Amygdala (tissue), 56 donors: ENCODE measurements at regions not wholly inside any gene's neighbourhood (a gene's known extent, or its start where the extent isn't known, plus 50 kb on each side); places are given as distances from the start of the nearest gene placed in this dataset.

Experiments
- DNase-seq, 56 donors: peaks; one replicate each; lab custom pipeline; 2025; lab: John Stamatoyannopoulos, UW

DNA sequence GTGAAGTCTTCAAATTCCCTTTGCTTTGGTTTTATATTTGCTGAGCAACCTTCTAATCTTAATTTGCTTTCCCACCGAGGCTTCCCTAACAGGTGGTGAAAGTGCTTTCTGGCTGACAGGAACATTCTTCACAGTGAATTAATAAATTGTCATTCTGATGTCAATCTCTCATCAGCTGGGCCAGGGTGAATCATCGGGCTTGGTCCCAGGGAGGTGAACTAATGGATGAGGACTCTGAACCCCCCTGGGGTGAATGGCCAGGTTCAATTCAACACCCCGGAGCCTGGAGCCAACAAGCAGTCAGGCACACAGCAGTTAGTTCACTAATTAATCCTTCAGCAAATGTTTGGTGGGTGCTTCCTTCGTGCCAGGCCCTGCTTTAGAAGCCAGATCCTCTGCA, 155.4 kb upstream of the PDGFD start:
- no peak for DNase-seq

DNA sequence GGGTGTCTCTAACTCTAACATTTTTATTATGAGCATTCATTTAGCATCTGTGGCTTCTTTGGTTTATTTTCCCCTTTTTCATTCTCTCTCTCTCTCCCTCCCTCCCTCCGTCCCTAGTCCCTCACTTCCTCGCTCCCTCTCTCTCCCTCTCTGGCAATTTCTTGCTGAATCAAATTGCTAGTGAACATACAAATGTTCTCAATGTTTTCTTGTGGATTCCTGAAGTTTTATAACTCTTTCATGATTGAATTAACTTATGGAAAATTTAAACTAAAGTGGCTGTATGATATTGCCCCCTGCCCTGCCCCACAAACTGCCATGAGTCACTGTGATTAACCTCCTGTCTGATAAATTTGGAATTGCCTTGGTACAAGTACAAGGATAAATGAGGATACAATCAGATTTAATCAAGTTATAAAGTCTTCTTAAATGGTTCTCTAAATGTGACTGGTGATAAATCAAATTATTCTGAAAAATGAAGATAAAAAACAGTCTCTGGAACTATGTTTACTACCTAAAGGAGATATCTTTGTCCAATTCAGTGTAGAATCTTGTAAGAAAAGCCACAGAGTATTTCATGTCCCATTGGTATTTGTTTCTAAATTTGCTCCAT, 143.0 kb upstream of the PDGFD start:
- no peak for DNase-seq

DNA sequence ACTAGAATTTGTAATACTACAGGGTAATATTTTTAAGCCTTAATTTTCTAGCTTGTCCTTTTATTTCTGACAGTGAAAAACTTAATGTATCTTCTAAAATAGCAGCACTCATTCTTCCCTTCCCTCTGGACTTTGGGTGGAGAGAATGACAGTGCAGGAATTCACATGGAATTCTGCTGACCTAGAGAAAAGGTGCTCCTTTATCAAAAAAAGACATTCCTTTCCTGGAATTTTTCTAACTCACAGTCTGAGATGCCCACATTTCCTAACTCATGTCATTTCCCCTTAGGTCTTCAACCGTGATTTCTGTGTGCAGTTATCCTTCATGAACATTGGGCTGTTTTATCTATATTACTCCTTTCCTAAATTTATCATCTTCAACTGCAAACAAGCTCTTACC, 137.8 kb upstream of the PDGFD start:
- no peak for DNase-seq

DNA sequence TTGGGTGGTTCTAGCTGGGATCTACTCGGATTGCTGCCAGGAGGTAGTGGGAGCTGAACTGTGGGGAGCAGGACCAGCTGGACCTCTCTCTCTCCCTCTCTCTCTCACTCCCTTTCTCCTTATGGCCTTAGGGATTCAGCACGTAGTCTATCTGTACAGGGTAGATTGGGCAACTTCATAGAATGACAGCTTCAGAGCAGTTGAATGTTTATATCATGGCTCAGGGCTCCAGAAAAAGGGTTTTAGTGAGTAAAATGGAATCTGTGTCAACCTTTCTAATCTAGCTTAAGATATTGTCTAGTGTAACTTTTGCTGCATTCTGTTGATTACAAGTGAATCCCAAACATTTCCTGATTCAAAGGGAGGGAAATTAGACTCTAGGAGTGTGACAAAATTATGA, 127.7 kb upstream of the PDGFD start:
- DNase-seq, result no peak

DNA sequence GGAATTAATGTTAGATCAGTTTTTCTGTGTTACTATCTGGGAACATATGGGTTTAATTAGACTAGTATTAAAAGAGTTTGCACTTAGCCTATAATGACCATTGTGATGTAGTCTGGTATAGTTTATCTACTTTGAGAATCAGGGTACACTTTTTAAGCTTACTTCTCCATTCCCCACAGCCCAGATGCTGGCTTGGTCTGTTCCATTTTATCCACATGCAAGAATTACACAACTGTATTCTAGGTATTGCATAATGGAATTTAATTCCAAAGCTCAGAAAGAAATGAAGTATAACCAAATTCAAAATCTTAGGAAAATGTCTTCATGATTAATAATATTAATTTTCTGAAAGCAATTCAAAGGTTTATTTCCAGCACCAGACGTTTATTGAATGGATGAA, 122.2 kb upstream of the PDGFD start:
- no peak for DNase-seq

DNA sequence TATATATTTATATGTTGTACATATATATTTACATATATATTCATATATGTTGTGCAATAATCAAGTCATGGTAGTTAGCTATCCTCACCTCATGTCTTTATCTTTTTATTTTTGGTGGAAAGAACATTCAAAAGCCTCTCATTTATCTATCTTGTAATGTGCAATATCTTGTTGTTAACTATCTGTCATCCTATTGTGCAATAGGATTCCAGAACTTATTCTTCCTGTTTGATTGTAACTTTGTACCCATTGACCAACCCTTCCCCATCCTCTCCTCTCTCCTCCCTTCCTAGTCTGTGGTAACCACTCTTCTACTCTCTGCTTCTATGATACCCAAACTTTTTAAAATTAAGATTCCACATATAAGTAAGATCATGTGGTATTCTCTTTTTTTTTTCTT, 115.6 kb upstream of the PDGFD start:
- no peak for DNase-seq

DNA sequence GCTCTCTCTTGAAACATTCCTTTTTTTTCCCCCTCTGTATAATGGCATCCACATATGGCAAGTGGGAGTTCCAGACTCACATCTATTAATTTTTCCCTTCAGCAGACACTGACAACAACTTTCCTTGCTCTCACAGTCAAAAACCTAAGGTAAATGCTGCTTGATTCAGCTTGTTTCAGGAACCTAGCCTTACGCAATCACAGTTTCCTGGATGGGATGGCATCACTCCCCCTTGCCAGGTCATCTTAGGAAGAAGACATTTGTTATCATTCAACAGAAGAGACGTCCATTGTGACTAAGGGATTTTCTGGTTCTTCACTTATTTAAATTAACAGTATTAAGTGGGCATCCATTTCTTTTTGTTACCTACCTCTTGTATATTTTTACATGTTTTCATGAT, 112.0 kb upstream of the PDGFD start:
- DNase-seq, result no peak

DNA sequence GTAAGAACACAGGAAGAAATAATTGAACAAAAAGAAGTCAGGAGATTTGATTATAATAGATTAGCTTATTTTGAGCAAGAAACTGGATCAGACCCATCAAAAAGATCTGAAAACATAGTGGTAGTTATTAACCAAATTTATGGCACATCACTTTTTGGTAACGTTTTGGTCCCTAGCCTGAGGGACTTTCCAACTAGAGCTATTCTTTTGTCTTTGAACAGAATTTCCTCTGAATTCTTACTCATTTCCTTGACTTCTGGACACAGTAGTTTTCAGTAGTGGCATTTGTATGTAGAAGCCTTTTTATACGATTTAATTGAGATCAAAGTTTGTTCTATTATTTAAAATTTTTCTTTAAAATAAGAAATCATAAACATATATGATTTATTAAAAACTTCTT, 96.5 kb upstream of the PDGFD start:
- no peak for DNase-seq

DNA sequence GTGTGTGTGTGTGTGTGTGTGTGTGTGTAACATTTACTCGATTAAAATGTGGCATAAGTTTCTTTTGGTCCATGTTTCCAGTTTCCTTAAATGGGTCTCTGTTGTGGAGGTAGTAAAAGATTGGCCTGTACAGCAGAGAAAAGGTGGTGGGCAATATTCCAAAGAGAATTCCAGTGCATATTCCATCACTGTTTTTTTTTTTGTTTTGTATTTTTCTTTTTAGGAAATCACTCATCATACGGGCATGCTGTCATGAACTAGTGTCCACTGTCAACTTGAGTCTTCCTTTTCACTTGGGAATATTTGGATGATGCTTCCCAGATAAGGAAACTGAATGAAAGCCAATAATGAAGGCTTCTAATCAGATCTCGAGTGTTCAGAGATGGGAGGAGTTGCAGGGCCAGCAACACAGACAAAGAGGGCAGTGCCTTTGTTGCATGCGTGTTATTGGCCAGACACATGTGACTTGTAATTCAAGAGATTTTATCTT, 95.2 kb upstream of the PDGFD start:
- DNase-seq, result no peak

DNA sequence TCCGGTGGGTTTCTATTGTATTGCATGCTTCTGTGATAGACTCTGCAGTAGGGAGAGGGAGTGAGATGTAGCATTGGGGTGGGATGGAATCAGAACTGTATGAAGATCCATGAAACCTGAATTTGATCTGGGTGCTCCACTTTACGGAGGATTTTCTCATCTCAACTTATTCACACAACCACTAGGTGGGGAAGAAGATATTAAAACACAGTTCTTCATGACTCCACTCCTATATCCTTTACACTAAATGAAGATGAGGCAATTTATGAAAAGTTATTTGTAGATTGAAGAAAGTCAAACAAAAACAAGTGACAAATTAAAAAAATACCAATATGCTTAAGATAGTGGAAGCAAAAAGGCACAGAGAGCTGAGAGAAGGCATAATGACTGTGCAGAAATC, 92.6 kb upstream of the PDGFD start:
- no peak for DNase-seq

DNA sequence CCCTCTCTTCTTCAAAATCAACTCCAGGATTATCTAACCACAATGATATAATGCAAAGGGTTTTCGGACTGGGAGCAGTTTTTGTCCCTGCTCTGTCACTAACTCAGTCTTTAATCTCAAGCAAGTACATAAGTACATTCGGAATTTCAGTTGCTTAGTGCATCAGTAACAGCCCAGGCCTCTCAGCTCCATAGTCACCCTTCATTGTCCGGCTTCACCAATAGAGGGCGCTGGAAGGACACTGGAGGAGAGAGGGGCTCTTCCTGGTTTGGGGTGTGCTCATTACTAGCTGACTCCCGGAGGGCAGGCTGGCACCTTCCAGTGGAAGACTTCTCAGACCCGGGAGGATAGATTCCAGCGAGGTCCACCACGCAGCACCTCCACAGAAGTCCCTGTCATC, 90.4 kb upstream of the PDGFD start:
- peak in 1 of 56 donors; percentile 1 for DNase-seq

DNA sequence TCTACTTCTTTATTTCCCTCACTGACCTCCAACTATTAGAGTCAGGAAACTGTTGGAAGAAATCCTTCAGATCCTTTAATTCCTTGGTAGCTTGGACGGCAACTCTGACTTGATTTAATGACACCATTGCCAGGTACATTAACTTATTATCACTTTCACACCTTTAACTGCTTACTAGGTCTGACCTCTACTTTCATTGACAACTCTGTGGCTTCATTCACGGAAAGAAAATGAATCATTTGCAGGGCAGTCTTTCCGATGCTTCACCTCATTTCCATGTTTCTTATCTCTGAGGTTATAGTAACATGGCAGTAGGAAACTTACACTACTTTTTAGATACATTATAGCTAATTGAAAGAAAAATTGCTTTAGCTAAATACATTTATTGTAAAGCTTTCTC, 82.6 kb upstream of the PDGFD start:
- DNase-seq, result no peak

DNA sequence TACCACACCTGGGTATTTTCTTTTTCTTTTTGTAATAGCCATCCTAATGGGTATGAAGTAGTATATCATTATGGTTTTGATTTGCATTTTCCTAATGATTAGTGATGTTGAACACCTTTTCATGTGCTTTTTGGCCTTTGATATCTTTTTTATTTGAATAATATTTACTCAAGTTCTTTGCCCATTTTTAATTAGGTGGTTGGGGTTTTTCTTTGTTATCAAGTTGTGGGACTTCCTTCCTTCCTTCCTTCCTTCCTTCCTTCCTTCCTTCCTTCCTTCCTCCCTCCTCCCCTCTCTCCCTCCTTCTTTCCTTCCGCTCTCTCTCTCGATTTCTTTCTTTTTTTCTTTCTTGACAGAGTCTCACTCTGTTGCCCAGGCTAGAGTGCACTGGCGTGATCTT, 75.0 kb upstream of the PDGFD start:
- no peak for DNase-seq

DNA sequence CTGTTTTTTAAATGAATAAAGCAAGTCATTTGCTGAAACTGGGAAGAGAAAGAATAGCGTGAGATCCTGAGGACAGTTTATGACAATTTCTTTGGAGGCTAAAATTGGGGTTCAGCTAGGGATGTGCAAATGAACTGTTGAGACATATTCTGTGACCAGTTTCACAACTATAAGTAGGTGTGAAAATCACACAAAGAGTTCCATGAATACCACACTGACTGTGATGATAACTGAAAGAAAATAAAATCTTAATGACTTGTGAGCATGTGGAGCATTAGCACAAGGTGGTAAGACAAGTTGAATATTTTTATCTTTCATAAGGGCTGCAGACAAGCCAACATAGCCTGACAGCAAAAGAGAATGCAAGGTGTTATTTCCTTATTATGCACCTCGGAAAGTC, 61.1 kb upstream of the PDGFD start:
- DNase-seq, result no peak

DNA sequence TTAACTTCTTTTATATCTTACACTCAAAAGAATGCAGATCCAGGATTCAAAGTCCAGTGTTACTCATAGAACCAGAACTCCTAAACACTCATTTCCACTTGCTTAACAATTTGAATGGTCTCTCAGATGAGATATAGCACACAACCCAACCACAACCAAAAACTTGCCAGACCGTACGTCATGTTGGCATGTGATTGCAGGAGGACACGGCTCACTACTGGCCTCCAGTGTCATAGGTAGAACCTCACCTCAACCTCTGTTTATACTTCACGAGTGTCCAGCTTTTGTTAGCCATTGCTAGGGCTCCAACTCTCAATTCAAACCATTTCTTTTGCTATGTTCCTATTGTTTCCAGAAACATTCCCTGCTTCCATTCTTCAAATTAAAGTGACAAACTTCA, 58.5 kb upstream of the PDGFD start:
- DNase-seq, result no peak

DNA sequence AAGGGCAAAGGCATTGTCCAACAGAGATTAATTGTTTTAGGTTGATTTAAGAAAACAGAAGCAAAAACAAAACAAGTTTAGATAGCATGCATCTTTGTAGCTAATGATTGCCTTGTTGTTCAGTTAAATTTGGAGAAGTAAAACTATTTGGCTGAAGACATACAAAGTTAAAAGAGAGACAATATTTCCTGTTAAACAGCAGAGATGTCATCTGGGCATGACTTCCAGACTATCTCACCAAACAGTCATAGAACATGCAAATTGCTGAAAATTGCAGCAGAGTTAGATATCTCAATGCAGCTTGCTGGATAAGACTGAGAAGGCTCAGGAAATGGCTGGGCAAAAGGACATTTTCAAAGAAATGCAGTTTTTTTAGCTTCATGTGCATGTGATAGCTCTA, 57.5 kb upstream of the PDGFD start:
- no peak for DNase-seq

DNA sequence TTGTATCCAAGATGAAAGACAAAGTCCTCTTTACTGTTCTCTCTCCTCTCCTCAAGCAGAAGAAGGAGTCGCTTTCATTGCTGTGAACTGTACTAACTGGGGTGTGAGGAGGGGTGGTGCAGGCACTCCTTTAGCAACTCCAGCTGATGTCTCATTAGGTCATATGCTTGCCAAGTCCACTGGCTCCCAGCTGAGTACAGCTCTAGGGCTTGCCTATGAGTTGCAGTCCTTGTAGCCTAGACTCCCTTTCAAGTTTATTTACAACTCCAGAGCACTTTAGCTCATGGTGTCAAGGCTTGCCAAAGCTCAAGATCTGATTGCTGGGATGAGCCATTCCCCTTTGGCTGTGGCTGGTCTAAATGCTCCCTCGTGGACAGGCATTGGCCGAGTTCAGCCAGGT, 55.1 kb upstream of the PDGFD start:
- no peak for DNase-seq

DNA sequence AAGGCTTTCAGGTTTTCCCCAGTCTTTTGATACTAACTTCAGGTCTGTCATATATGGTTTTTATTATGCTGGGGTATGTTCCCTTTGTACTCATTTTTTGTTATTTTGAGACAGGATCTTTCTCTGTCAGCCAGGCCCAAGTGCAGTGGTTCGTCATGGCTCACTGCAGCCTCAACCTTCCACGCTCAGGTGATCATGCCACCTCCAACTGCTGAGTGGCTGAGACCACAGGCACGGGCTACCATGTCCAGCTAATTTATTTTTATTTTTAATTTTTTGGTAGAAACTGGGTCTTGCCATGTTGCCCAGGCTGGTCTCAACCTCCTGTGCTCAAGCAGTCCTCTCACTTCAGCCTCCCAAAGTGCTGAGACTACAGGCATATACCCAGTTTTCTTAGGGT, 50.6 kb upstream of the PDGFD start:
- DNase-seq, result no peak
